Rectal smooth muscle tissue (tissue), 1 donor: ENCODE measurements at regions not wholly inside any gene's neighbourhood (a gene's known extent, or its start where the extent isn't known, plus 50 kb on each side); places are given as distances from the start of the nearest gene placed in this dataset.
"Not testable (repeated sequence)": the region's sequence is repeated elsewhere in the genome, so short reads cannot be mapped to it uniquely, and the experiment has no call there.

Source experiments
- H3K27ac ChIP-seq: one replicate; pipeline ENCODE4 v1.7.0; 2013; ENCODE audit warnings: low read depth, low read length, inconsistent platforms
- H3K27me3 ChIP-seq: one replicate; pipeline ENCODE4 v1.7.0; 2013; ENCODE audit warnings: low read length; ENCODE audit not compliant: control insufficient read depth, insufficient read depth
- H3K36me3 ChIP-seq: one replicate; pipeline ENCODE4 v1.7.0; 2013; ENCODE audit warnings: low read length; ENCODE audit not compliant: control insufficient read depth, insufficient read depth
- H3K4me1 ChIP-seq: one replicate; pipeline ENCODE4 v1.7.0; 2013; ENCODE audit warnings: low read length; ENCODE audit not compliant: control insufficient read depth, insufficient read depth
- H3K4me3 ChIP-seq: one replicate; pipeline ENCODE4 v1.7.0; 2013; ENCODE audit warnings: low read length
- H3K9ac ChIP-seq: one replicate; pipeline ENCODE4 v1.7.0; 2013; ENCODE audit warnings: low read length

GRCh38 chr1:101482306-101482705, 245.5 kb downstream of the S1PR1 start:
- no peak overlapping the region for H3K27ac ChIP-seq

GRCh38 chr1:101483982-101484688, 247.3 kb downstream of the S1PR1 start:
- Histone ChIP-seq H3K4me1 (no peaks in the 10 kb centered on the region), H3K27me3 (no peaks in the 10 kb centered on the region), H3K27ac (no peak overlapping the region)

More at GRCh38 chr1:101482306-101482705, 245.5 kb downstream of the S1PR1 start:
- no peaks in the 10 kb centered on the region for H3K36me3 ChIP-seq
- no peak overlapping the region for H3K9ac ChIP-seq
- H3K4me3 ChIP-seq: no peak overlapping the region
- no peaks in the 10 kb centered on the region for H3K4me1 ChIP-seq
- H3K27me3 ChIP-seq: no peaks in the 10 kb centered on the region

DNA sequence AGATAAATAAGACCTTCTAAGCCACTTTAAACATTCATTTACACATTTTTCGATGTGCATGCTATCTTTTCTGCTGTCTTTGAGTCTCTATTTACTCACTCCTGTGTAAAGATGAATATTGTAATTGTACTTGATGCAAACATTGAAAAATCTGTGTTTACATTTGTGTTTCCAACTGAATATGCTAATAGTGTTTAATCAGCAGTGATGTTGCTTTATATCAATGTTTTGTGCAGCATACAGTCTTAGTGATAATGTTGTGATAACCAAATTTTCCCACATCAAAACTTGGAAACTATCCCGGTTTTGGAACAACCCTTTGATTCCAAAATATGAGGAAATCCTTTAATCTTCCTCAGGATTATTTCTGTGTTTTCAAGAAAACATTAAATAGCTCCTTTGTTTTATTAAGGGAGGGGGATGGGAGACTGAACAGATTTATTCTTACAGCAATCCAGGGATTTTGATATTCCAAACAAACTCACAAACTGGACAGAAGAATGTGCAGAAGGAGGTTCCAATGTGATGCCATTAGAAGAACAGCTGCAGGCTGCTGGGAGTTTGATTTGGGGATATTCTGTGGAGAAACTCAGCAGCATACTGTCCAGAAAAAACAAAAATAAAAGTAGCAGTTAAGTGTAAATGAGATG, 248.0 kb downstream of the S1PR1 start:
- no peaks in the 10 kb centered on the region for H3K4me1 ChIP-seq
- no peaks in the 10 kb centered on the region for H3K27me3 ChIP-seq
- no peak overlapping the region for H3K27ac ChIP-seq
- H3K9ac ChIP-seq: no peak overlapping the region
- no peak overlapping the region for H3K4me3 ChIP-seq
- H3K36me3 ChIP-seq: no peaks in the 10 kb centered on the region

More at GRCh38 chr1:101483982-101484688, 247.3 kb downstream of the S1PR1 start:
- no peaks in the 10 kb centered on the region for H3K36me3 ChIP-seq
- no peak overlapping the region for H3K9ac ChIP-seq
- H3K4me3 ChIP-seq: no peak overlapping the region

GRCh38 chr1:101485712-101486111, 248.9 kb downstream of the S1PR1 start:
- H3K4me3 ChIP-seq: no peak overlapping the region
- no peak overlapping the region for H3K9ac ChIP-seq
- H3K36me3 ChIP-seq: no peaks in the 10 kb centered on the region
- H3K27me3 ChIP-seq: no peaks in the 10 kb centered on the region
- no peak overlapping the region for H3K27ac ChIP-seq
- H3K4me1 ChIP-seq: no peaks in the 10 kb centered on the region

DNA sequence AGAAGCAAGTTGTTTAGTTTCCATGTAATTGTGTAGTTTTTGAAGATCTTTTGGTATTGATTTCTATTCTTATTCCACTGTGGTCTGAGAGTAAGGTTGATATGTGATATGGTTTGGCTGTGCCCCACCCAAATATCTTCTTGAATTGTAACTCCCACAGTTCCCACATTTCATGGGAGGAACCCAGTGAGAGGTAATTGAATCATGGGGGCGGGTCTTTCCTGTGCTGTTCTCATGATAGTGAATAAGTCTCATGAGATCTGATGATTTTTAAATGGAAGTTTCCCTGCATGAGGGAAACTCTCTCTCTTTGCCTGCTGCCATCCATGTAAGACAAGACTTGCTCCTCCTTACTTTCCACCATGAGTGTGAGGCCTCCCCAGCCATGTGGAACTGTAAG, 255.3 kb downstream of the S1PR1 start:
- not testable (repeated sequence) for H3K4me1 ChIP-seq, H3K27ac ChIP-seq, H3K27me3 ChIP-seq, H3K36me3 ChIP-seq, H3K9ac ChIP-seq, H3K4me3 ChIP-seq

DNA sequence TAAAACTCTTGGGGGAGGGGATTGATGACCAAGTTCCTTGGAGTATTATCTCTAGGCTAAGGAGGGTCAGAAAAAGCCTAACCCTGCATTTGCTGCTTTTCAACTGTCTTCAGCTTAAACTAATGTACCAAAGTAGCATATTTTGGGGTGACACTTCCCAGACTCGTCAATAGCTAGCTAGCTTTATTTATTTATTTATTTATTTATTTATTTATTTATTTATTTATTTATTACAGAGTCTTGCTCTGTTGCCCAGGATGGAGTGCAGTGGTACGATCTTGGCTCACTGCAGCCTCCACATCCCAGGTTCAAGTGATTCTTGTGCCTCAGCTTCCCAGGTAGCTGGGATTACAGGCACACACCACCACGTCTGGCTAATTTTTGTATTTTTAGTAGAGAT, 257.1 kb downstream of the S1PR1 start:
- not testable (repeated sequence) for H3K4me1 ChIP-seq, H3K36me3 ChIP-seq, H3K4me3 ChIP-seq, H3K9ac ChIP-seq, H3K27me3 ChIP-seq, H3K27ac ChIP-seq

GRCh38 chr1:101496109-101496508, 259.3 kb downstream of the S1PR1 start:
- H3K27me3 ChIP-seq: no peaks in the 10 kb centered on the region
- H3K4me3 ChIP-seq: no peak overlapping the region
- H3K27ac ChIP-seq: no peak overlapping the region
- no peaks in the 10 kb centered on the region for H3K4me1 ChIP-seq
- H3K9ac ChIP-seq: no peak overlapping the region
- H3K36me3 ChIP-seq: no peaks in the 10 kb centered on the region

DNA sequence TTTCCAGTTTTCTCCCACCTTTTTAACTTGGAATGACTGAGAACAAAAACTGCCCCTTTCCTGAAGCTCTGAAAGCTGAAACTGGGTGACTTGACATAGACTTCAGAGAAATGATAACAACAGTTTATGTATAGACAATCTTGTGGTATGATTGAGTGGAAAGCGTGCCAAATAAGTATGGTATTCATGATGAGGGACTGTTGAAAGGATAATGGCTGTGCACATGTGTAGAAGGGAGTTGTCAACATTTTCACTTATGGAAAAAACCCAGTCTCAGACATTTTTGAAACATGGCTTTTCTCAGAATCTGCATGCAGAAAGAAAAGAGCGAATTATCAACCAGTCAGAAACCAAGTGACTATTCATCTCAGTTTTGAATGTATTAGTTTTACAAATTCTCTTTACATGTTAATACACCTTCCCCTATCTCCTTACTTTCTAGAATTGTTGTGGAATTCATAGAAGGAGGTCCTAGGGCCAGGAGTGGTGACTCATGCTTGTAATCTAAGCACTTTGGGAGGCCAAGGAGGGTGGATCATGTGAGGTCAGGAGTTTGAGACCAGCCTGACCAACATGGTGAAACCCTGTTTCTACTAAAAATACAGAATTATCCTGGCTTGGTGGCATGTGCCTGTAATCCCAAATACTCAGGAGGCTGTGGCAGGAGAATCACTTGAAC, 261.2 kb downstream of the S1PR1 start:
- Histone ChIP-seq H3K36me3 (no peaks in the 10 kb centered on the region), H3K4me3 (no peak overlapping the region), H3K9ac (no peak overlapping the region), H3K27ac (no peak overlapping the region), H3K4me1 (no peaks in the 10 kb centered on the region), H3K27me3 (no peaks in the 10 kb centered on the region)

- not testable (repeated sequence) for H3K9ac ChIP-seq, H3K27ac ChIP-seq, H3K27me3 ChIP-seq, H3K4me1 ChIP-seq, H3K36me3 ChIP-seq, H3K4me3 ChIP-seq
These were observed 267.3 kb downstream of the S1PR1 start for GRCh38 chr1:101504106-101504505.

DNA sequence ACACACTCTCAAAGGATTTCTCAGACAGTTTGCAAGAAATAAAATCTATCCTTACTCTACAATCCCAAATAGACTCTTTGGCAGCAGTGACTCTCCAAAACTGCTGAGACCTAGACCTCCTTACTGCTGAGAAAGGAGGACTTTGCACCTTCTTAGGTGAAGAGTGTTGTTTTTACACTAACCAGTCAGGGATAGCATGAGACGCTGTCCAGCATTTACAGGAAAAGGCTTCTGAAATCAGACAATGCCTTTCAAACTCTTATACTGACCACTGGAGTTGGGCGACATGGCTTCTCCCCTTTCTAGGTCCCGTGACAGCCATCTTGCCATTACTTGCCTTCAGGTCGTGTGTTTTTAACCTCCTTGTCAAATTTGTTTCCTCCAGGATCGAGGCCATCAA, 268.4 kb downstream of the S1PR1 start:
- H3K27me3 ChIP-seq, H3K27ac ChIP-seq, H3K36me3 ChIP-seq, H3K4me3 ChIP-seq, H3K9ac ChIP-seq, H3K4me1 ChIP-seq: not testable (repeated sequence)

GRCh38 chr1:101506541-101507164, 269.8 kb downstream of the S1PR1 start:
- H3K9ac ChIP-seq: no peak overlapping the region
- no peak overlapping the region for H3K27ac ChIP-seq
- no peaks in the 10 kb centered on the region for H3K4me1 ChIP-seq
- no peak overlapping the region for H3K4me3 ChIP-seq
- no peaks in the 10 kb centered on the region for H3K27me3 ChIP-seq
- H3K36me3 ChIP-seq: no peaks in the 10 kb centered on the region

DNA sequence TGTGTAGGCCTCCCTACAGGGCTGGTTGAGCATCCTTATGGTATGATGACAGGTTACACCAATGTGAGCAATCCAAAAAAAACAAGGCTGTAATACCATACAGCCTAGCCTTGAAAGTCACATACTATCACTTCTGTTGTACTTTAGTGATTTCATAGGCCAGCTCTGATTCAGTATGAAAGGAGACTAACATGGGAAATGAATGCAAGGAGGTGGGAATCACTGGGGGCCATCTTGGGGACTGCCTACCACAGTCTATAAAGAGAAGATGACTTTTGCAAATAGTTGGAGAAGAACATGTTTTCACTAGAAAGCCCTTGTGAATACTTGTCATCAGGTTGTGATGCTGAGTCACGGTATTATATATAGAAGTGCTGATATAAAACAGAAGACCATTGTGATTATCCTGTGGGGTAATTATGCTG, 270.7 kb downstream of the S1PR1 start:
- Histone ChIP-seq H3K4me3 (no peak overlapping the region), H3K27me3 (no peaks in the 10 kb centered on the region), H3K27ac (no peak overlapping the region), H3K4me1 (no peaks in the 10 kb centered on the region), H3K36me3 (no peaks in the 10 kb centered on the region), H3K9ac (no peak overlapping the region)
